ENCODE measurements at regions not wholly inside any gene's neighbourhood (a gene's known extent, or its start where the extent isn't known, plus 50 kb on each side); places are given as distances from the start of the nearest gene placed in this dataset.

DNA sequence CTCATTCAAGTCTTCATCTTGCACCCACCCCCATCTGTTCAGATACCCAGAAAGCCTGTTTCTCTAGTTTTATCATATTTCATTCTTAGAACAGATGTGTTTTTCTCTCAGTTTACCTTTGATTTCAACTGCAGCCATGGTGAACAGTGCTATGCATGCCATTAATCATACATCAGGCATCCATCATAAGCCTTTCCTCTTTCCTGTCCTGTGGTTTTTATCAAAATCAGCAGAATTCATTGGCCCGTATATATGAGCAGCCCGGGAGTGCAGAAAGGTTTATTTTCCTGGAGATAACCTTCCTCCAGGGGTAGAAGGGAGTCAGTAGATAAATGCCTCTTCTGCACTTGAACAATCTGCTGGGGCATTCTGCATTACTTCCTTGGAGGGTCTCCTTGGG, 65.7 kb downstream of the IL21 start:
- no peak for DNase-seq

DNA sequence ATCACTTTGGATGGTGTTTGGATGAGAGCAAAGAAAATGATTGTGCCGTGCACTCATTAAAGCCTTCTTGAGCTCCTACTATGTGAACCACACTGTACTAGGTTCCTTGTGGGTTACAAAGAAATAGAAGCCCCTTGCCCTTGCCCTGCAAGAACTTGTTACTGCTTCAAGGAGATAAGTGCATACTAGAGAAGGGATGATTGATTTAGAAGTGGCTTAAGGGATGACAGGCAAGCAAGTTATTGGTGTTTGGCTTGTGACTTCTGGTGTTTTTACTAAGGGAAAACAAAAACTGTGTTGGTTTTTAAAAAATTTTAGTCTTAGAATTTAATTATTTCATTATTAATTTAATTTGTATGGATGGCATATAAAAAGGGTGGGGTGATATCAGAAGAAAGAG, 67.4 kb downstream of the IL21 start:
- DNase-seq = no peak

DNA sequence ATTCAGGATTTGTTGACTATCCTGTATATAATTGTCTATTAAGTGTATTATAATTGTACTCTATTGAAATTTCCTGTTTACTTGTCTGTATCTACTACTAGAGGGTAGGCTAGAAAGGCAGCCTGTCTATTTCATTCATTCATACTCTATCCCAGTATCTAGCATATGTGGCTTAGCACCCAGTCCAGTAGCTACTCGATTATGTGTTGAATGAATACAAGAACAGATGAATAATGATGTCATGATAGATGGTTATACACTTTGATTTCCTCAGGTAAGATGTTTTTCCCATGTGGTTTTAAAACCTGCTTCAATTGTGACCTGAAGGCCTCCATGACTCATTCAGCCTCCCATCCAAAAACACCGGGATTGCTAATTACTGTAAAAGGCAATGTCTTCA, 68.0 kb downstream of the IL21 start:
- no peak for DNase-seq

DNA sequence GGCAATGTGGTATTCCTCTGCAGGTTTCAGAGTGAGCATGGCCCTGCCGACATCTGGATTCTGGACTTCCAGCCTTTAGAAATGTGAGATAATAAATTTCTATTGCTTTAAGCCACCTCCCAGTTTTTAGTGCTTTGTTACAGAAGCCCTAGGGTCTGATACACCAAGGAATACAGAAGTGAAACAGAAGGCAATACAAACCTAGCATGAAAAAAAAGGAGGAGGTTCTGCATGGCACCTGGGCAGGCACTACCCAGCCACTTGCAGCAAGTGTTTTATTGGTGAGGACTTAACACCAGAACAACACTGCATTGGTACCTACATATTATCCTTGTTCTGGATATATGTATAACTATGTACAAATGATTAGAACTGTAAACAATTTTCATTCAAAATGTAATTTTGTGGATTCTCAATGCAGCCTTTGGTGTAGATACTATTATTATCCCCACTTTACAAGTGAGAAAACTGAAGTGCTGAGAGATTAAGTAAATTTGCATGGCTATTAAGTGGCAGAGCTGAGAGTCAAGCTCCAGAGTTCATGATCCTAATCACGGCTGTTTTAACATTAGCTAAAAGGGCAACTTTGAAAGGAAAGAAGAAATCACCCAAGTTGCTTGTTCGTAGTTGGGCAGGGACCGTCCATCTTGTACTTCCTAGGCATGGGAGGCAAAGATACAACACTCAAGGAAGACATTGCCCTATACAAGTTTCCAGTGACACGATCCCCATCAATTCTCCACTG, 71.8 kb downstream of the IL21 start:
- no peak for DNase-seq

DNA sequence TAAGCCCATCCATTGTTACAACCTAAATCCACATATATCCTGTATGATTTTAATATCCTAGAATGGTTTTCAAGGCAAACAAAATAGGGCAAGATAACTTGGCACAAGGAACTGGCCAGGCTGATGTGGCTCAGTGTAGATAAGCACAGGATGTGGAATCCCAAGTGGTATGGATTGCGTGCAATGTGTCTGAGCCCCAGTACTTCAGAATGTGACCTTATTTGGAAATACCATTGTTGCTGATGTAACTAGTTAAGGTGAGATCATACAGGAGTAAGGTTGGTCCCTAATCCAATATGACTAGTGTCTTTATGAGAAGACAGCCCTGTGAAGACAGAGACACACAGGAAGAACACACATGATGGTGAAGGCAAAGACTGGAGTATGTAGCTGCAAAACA, 72.4 kb downstream of the IL21 start:
- DNase-seq = no peak

DNA sequence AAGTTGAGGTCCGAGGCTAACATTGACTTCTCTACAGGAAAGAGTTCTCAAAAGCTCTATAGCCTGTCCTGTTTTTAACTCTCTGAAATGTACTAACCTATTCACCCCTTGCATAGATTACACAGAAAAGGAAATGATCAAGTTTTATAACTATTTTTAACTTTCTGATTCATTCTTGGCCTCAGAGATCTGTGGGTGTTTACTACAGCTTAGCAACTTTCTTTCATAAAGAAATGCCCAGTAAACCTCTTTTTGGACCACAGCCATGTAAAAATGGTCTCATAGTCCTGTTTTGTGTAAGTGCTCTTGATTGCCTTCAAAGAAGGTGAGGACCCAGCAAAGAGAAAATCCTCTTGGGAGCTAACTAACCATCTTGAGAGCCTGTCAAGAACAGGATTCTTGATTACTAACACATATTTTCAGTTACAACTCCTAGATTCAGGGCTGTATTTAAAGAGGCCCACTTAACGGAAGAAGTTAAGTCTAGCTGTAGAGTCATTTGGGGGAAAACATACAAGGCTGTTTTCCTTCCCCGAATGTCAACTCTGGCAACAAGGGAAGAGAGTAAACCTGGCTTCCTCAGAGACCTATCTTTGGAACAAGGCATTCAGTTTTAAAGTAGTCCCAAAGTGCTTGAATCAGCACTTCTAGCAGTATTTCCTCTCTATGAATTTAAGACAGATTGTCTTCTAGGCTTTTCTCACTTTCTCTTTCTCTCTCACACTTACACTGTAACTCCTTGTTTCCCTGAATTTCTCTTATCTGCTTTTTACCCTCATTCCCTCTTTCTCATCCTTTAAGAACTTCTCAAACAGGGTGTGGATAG, 78.2 kb downstream of the IL21 start:
- no peak for DNase-seq

DNA sequence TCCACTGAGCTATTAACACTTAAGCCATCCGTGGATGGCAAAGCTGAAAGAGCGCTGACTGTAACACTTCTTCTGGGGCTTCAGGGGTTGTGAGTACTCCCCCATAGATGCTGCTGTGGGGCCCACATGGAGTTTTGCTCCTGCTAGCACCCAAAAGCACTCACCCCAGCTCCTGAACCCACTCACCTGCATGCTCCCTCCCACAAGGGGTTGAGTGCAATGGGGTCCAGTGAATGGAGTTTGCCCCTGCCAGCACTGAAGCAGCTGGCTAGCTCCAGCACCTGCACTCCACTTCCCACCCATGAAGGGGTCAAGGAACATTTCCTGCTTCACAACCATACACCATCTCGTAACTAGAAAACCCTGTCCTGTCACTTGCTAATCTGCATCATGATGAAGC, 78.9 kb downstream of the IL21 start:
- peak; percentile 17 for DNase-seq

DNA sequence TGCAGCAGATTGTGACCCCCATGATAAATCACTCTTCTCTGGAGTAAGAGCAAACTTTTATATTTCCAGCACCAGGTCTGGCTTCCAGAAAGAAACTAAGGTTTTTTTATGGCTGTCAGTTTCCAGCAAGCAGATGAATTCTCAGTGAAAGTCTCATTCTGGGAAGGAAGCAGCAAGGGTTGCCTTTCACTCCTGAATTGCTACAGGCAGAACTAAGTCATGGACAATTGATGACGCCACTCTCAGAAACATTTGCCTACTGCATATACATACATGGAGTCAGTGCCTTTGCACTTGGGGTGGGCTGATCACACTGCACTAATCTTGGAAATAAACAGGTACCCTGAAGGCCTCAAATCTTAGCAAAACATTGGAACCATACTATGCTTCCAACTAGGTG, 80.0 kb downstream of the IL21 start:
- no peak for DNase-seq

DNA sequence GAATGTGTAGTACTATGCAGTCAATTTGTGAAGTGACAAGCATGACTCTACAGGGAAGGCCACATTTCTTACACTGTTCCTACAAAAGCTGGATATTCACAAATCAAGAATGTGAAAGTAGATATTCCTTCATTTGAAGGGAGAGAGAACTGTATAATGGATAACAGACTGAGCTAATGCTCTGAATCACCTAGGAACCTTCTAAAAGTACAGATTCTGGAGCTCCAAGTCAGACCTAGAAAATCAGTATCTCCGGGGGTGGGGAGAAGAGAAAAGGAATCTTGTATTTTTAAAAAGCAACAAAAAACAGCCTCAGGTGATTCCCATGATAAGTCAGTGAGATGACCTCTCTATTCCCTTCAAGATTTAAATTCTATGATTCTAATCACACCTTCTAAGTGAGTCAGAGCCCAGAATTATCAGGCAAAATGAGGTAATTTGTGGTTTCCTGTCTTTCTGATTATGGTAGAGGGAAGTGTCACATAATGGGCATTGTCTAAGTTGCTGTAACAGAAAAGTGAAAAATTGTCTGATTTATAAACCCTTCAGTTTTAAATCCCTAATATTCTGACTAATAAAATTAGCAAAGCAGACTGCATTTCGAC, 80.9 kb downstream of the IL21 start:
- DNase-seq = no peak

DNA sequence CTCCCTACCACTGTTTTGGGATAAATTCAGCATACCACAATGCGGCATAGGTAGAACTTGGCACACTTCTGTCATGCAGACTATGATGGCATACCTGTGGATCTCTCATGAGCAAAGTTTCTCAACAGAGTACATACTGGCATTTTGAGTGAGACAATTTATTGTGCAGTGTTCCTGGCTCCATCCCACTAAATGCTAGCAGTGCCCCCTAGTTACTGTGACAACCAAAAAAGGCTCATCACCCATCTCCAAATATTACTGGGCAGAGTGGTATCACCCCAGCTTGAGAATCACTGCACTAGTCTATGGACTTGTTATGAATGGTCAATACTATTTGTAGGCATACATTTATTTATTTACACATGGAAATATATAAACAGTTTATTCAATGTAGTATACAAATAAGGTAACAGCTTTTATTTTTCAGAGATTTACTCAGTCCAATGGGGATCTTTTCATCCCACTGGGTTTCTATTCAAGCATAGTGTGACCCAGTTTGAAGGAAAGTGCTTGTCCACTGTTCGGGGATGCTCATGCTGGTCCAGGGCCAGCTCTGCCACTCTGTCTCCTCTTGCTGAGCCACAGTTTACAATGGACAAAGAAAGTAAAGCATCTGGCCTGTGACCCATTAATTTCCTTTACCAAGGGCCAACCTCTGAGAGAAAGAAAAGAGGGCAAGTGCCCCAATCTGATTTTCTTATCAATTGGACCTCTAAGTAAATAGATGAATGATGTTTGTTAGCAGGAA, 81.0 kb upstream of the IL2 start:
- no peak for DNase-seq

DNA sequence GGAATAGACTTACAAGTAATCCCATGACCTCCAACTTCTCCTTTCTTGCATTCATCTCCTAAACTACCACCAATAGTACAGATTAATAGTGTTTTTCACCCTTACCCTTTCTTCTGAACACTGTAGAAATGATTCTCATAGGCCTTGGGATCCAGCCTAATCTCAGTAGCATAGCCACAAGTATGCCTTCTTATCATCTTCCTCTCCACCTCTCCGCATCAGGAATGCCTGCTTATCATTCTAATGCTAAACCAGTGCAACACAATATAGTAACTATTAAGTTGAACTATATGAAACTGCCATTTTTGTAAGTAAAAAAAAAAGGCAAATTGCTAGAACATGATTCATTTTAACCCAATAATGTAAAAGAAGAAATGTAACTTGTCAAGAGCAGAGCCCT, 79.5 kb upstream of the IL2 start:
- DNase-seq = no peak

DNA sequence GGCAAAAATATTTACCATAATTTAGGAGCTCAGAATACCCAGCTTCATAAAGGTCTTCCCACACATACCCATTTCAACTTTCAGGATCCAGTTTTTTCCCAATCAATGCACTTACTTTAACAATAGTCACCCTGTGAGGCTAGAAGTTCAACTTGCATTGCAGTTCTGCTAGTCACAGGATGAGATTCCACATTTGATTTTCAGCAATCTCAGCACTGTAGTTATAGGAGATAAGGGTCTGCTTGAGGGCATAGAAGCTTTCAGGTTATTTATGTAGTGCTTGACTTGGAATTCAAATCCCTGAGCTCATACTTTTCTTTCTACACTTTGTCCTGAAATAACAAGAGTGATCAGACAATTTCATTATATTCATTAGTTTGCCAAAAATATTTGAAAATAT, 78.3 kb upstream of the IL2 start:
- no peak for DNase-seq

DNA sequence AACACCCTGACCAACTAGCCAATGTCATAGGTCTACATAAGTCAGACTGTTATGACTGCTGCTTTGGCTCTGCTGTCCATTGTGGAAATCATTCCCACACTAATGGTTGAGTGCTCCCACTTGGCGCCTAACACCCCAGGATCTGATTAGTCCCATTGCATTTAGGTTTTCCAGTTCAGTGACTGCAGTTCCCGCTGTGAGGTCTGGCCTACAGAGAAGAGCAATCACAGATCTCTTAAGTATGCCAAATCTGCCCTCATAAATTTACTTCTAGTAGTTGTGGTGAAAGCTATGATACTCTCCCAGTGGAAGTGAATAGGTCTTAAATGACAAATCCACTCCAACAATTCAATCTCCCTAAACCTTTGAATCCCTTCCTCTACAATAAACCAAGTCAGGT, 77.3 kb upstream of the IL2 start:
- DNase-seq = no peak

DNA sequence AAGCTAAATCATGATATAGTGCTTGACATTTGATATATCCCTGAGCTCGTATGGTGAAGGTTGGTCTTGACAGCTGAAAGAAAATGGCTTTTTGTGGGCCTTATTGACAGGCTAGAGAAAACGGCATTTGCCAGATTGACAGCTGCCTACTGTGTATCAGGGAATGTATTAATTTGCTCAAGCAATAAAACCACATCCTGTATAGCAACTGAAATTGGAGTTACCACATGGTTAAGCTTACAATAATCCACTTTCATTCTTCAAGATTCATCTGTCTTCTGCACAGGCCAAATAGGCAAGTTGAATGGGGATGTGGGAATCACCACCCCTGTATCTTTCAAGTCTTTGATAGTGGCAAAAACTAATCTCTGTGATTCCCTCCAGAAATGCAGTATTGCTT, 76.2 kb upstream of the IL2 start:
- no peak for DNase-seq

DNA sequence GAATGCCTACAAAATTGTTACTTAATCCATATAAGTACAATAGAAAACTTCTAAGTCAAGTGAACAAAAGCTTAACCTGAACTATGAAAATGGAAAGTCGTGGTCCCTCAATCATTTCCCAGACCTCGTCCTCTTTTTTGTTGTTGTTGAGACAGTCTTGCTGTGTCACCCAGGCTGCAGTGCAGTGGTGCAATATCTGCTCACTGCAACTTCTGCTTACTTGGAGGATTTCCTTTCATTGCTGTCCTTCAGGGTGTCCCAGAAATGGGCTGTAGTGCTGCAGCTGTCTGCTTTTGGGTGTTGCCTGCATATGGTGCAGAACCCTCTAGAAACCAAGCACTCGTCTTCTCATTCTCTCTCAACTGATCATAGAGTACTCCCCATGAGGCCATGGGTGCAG, 75.0 kb upstream of the IL2 start:
- DNase-seq = no peak

DNA sequence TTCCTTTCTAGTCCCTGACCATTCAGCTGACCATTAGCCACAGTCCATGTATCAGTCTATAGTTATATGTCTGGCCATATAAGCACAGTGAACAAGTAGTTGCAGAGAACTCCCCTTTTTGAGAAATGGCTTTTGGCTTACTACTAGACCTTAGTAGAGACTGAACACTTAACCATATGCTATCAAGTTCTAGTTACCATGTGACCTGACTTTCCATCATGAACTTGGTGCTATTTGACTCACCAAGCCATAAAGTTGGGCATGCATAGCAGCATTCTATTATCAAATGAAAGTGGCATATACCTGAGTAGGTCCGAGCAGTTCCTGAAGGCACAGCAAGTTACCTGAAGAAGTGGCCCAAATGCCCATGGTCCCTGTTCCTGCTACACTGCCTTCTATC, 74.5 kb upstream of the IL2 start:
- DNase-seq = no peak

DNA sequence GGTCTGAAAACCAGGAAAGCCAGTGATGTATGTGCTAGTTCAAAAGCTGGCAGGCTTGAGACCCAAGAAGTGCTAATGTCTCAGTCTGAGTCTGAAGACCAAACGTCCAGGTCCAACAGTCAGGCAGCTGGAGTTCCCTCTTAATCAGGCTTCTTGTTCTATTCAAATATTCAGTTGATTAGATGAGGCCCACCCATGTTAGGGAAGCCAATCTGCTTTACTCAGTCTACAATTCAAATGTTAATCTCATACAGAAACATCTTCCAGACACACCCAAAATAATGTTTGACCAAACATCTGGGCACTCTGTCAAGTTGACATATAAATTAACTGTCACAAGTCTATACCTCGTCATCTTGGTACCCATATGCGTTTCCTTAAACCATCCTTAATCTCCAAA, 72.4 kb upstream of the IL2 start:
- no peak for DNase-seq

DNA sequence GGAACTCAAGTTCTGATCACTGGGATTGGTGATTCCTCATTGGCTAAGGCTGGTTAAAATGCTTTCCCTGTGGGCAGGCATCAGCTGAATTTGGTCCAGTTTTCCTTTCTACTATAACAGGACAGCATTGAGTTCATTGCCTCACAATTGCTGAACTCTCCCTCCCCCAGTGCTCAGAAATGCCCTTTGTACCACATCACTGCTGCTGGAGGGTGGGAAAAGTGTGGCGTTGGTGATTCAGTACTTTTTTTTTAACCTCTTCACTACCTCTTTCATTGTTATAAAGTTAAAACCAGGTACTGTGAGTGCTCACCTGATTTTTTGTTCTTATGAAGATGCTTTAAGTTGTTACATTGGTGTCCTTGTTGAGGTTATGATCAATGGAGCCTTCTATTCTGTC, 69.3 kb upstream of the IL2 start:
- no peak for DNase-seq

DNA sequence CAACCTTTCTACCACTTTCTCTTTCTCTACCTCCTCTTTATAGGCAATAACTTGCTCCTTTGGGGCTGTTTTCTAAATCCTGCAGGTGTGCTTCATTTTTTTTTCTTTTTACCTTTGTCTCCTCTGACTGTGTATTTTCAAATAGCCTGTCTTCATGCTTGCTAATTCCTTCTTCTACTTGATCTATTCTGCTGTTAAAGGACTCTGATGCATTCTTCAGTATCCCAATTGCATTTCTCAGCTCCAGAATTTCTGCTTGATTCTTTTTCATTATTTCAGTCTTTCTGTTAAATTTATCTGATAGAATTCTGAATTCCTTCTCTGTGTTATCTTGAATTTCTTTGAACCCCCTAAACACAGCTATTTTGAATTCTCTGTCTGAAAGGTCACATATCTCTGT, 67.7 kb upstream of the IL2 start:
- no peak for DNase-seq

DNA sequence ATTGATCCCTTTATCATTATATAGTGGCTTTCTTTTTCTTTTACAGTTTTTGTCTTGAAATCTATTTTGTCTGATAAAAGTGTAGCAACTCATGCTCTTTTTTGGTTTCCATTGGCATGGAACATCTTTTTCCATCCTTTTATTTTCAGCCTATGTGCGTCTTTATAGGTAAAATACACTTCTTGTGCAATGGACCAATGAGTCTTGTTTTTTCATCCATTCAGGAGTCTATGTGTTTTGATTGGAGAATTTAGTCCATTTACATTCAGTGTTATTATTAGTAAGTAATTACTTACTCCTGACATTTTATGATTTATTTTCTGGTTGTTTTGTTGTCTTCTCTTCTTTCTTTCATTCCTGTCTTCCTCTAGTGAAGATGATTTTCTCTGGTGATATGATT, 66.4 kb upstream of the IL2 start:
- no peak for DNase-seq

DNA sequence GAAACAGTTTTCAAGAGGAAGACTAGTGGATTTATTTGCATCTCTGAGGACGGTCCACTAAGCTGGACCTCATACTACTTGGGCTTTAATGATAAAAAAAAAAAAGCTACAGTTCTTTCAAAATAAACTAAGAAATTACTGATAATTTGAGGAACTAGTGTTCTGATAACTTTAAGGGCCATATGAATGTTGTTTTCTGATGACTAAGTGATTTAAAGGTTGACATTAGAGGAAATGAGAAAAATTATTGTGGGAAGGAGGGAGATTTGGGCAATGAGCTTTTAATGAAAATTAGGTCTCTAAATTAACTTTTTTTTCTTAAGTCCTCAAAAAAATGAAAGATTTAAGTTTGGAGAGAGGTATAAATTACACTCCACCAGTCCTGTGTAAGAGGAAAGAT, 60.8 kb upstream of the IL2 start:
- no peak for DNase-seq

DNA sequence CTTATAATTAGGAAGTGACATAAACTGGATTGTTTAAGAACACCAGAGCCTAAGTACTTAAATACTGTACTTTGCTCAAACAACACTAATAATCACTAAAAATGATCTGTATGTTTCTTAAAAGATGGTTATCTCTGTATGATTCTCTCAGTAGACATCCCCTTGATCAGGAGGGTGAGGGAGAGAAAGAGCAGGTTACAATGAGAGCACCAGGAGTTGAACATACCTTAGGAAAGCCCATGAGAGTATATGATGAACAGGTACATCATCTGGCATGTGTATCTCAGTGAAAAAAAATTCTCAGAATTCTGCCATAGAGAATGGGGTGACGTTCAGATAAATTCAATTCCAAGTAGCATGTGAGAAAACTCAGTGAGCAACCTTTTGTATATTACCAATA, 59.9 kb upstream of the IL2 start:
- no peak for DNase-seq

DNA sequence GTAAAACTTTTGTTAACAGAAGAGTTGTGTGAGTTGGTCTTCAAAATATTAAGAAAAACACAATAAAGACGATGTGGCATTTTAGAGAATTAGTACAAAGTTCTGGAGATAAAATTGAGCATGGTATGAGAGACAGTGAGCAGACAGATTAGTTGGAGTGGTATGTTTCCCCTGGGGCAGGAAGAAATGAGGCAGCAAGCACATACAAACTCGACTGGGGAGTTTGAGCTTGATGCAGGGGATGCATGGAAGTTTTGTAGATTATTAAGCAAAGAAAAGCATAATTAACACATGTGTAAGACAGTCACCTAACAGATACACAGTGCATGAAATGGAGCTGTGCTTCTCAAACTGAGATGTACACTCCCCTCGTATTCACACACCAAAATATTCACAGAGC, 58.1 kb upstream of the IL2 start:
- DNase-seq = no peak

DNA sequence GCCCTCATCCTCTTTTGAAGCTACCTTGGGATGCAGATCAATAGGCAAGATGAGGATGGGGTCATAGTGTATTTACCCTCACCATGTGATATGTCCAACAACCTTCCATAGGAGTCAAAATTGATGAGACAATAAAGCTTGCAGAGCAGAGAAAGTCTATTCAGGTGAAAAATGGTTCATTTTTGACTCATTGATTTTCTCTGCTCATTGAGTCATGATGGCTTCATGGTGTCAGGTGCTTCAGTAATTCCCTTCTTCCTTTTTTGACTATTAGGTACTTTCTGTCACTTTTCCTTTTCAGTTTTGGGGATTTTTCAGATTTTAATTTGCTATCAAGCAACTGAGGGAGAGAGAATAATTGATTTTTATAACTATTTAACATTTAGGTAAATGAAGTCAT, 55.9 kb upstream of the IL2 start:
- DNase-seq = no peak

All from activated T-cell treated with anti-CD3 and anti-CD28 coated beads, Interleukin-2, amount 50 U/mL, for 1 hour (primary cell).